Prostate gland (tissue), 2 donors: ENCODE measurements at regions not wholly inside any gene's neighbourhood (a gene's known extent, or its start where the extent isn't known, plus 50 kb on each side); places are given as distances from the start of the nearest gene placed in this dataset.

Source experiments
- POLR2A ChIP-seq: fragments of 450-650 bp; IDR thresholded peaks from one replicate; pipeline ENCODE4 v1.6.1; 2016; ENCODE audit warnings: antibody characterized with exemption, mild to moderate bottlenecking
- TF ChIP-seq, protein P1 (sequence below), 4 experiments: fragments of 200-600 bp in 2 of 4; fragments of 450-650 bp in 2 of 4; sonication (generic) in 2 of 4; IDR thresholded peaks; 1 replicate in 3 of 4; 2 replicates in 1 of 4; pipeline ENCODE4 v1.5.1; 2016 to 2019; ENCODE audit warnings: antibody characterized with exemption in 4 of 4, mild to moderate bottlenecking in 2 of 4, moderate library complexity in 2 of 4

DNA sequence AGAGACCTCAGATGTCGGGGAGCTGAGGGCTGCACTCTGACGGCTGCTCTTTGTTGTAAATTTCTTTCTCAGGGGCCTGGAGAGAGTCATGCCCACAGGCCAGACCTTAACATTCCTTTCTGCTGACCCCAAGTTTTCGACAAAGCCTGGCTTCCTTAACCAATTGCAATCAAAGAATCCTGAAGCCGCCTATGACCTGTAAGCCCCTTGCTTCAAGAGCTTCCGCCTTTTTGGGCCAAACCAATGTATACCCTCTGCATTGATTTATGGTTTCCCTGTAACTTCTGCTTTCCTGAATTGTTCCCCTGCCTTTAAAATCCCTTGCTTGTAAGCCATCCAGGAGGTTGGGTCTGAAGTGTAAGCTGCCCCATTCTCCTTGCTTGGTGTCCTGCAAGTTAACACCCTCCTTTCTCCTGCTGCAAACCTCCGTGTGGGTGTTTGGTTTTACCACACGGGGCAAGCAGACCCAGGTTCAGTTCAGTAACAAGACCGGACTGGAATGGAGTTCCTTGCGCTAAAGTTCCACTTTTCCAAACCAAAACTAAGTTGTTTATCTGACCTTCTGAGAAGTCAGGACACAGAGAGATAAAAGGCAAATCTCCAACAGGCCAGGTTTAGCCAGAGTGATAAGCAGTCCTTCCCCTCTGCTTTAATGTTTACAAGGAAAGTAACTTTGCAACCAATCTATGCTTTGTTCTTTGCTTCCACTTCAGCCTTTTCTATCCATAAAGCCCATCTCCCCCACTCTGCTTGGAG, 141.6 kb downstream of the KCNJ12 start:
- TF ChIP-seq POLR2A, result no peak
- TF ChIP-seq, protein P1, sequence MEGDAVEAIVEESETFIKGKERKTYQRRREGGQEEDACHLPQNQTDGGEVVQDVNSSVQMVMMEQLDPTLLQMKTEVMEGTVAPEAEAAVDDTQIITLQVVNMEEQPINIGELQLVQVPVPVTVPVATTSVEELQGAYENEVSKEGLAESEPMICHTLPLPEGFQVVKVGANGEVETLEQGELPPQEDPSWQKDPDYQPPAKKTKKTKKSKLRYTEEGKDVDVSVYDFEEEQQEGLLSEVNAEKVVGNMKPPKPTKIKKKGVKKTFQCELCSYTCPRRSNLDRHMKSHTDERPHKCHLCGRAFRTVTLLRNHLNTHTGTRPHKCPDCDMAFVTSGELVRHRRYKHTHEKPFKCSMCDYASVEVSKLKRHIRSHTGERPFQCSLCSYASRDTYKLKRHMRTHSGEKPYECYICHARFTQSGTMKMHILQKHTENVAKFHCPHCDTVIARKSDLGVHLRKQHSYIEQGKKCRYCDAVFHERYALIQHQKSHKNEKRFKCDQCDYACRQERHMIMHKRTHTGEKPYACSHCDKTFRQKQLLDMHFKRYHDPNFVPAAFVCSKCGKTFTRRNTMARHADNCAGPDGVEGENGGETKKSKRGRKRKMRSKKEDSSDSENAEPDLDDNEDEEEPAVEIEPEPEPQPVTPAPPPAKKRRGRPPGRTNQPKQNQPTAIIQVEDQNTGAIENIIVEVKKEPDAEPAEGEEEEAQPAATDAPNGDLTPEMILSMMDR (IDR thresholded peaks at IDR 0.05), result no peak
